GM12878 (cell line): ENCODE measurements at regions not wholly inside any gene's neighbourhood (a gene's known extent, or its start where the extent isn't known, plus 50 kb on each side); places are given as distances from the start of the nearest gene placed in this dataset.

Experiments used
- ATAC-seq: fragments of 200-7000 bp; cut with Tn5 transposase; 3 replicates; pipeline ENCODE4 v1.9.1; 2020; ENCODE audit warnings: mild to moderate bottlenecking, moderate library complexity
- BruUV-seq: library from RNA; stranded (reverse); fragments of 400-500 nt; replicated peaks from 2 replicates; lab custom pipeline; 2021; lab: Mats Ljungman, UMichigan
- CTCF ChIA-PET: fragments of 300-600 bp; sonication (Branson Sonifier 250); formaldehyde crosslinking; extraction: SDS; loops from one replicate; lab custom pipeline; 2021; ENCODE audit warnings: inconsistent platforms; lab: Yijun Ruan, JAX
- POLR2A ChIA-PET: fragments of 350-600 bp; formaldehyde crosslinking; extraction: SDS; loops from one replicate; lab custom pipeline; 2021; ENCODE audit warnings: inconsistent platforms; lab: Charles Lee
- RAD21 ChIA-PET: fragments of 300-600 bp; sonication (Branson Sonifier 250); formaldehyde crosslinking; loops from one replicate; lab custom pipeline; 2023; ENCODE audit warnings: antibody characterized with exemption; ENCODE audit not compliant: unreplicated experiment; lab: Charles Lee
- SMC1A ChIA-PET: fragments of 300-600 bp; sonication (Branson Sonifier 250); formaldehyde crosslinking; loops from one replicate; lab custom pipeline; 2023; ENCODE audit not compliant: unreplicated experiment, uncharacterized antibody; lab: Charles Lee
- DNase-seq: peaks from one replicate; pipeline ENCODE4 v3.0.0-alpha.2; 2011; ENCODE audit warnings: low read depth, low spot score
- FAIRE-seq: peaks from 3 replicates; lab custom pipeline; 2011; peaks lifted over from hg19 to GRCh38; lab: Jason Lieb, UNC
- H2AFZ ChIP-seq: 2 replicates; pipeline ENCODE4 v1.6.0; 2011; ENCODE audit warnings: low read depth, low read length, control low read depth; ENCODE audit not compliant: control insufficient read depth
- H3K27ac ChIP-seq: 2 replicates; pipeline ENCODE4 v1.5.1; 2011; ENCODE audit warnings: control low read depth; ENCODE audit not compliant: control insufficient read depth, insufficient read depth
- H3K27me3 ChIP-seq, 2 experiments: replicated peaks in 1 of 2; 2 replicates each; pipeline versions ENCODE4 v1.6.0 to v1.6.1; 2011; ENCODE audit warnings: low read length in 1 of 2; ENCODE audit not compliant: control insufficient read depth in 2 of 2, insufficient read depth in 2 of 2
- H3K36me3 ChIP-seq, 2 experiments: 2 replicates each; pipeline ENCODE4 v1.5.1; 2011; ENCODE audit warnings: low read length in 1 of 2; ENCODE audit not compliant: control insufficient read depth in 2 of 2, insufficient read depth in 2 of 2
- H3K4me1 ChIP-seq: 2 replicates; pipeline ENCODE4 v1.6.1; 2011; ENCODE audit warnings: mild to moderate bottlenecking, low read length, moderate library complexity, mixed read lengths; ENCODE audit not compliant: control insufficient read depth, insufficient read depth
- H3K4me2 ChIP-seq: 2 replicates; pipeline ENCODE4 v1.6.0; 2011; ENCODE audit warnings: control low read depth; ENCODE audit not compliant: control insufficient read depth, insufficient read depth
- H3K4me3 ChIP-seq: fragments of 200-600 bp; sonication (generic); 2 replicates; pipeline ENCODE4 v1.5.1; 2016
- H3K79me2 ChIP-seq: 2 replicates; pipeline ENCODE4 v1.6.0; 2011; ENCODE audit warnings: low read length; ENCODE audit not compliant: control insufficient read depth, insufficient read depth
- H3K9ac ChIP-seq: 2 replicates; pipeline ENCODE4 v1.8.0; 2011; ENCODE audit warnings: low read length, control low read depth, mixed read lengths; ENCODE audit not compliant: control insufficient read depth, insufficient read depth
- H3K9me3 ChIP-seq: replicated peaks from 3 replicates; pipeline ENCODE4 v1.5.1; 2011; ENCODE audit warnings: mild to moderate bottlenecking, low read length; ENCODE audit not compliant: control insufficient read depth, insufficient read depth
- H4K20me1 ChIP-seq: 2 replicates; pipeline ENCODE4 v1.6.0; 2011; ENCODE audit not compliant: control insufficient read depth, insufficient read depth
- BCLAF1 ChIP-seq: fragments of 450-650 bp; IDR thresholded peaks from 2 replicates; pipeline ENCODE4 v1.6.1; 2017; ENCODE audit warnings: antibody characterized with exemption, mild to moderate bottlenecking, moderate library complexity
- CREB1 ChIP-seq: IDR thresholded peaks from 2 replicates; pipeline ENCODE4 v1.6.1; 2012; ENCODE audit warnings: low read depth, mild to moderate bottlenecking, inconsistent platforms
- E2F8 ChIP-seq: fragments of 450-650 bp; IDR thresholded peaks from 2 replicates; pipeline ENCODE4 v1.6.1; 2018; ENCODE audit warnings: mild to moderate bottlenecking, low read depth, moderate library complexity; ENCODE audit not compliant: partially characterized antibody
- HDAC2 ChIP-seq: fragments of 200-600 bp; sonication (generic); IDR thresholded peaks from 2 replicates; pipeline ENCODE4 v1.6.1; 2017
- KAT2A ChIP-seq: conservative IDR thresholded peaks from 2 replicates; pipeline ENCODE4 v1.6.1; 2011; ENCODE audit warnings: low read depth, low read length; ENCODE audit not compliant: control insufficient read depth
- KDM1A ChIP-seq: fragments of 200-600 bp; sonication (generic); IDR thresholded peaks from 2 replicates; pipeline ENCODE4 v1.6.1; 2016; ENCODE audit warnings: borderline replicate concordance
- MAX ChIP-seq: IDR thresholded peaks from 2 replicates; pipeline ENCODE4 v1.6.1; 2012; ENCODE audit warnings: low read depth, low read length, improper control_type of control experiment
- NBN ChIP-seq: fragments of 450-650 bp; IDR thresholded peaks from 2 replicates; pipeline ENCODE4 v1.6.1; 2016
- POLR2AphosphoS2 ChIP-seq: IDR thresholded peaks from 2 replicates; pipeline ENCODE4 v1.6.1; 2011; ENCODE audit warnings: low read depth, mild to moderate bottlenecking, low read length, improper control_type of control experiment, moderate library complexity
- POU2F2 ChIP-seq: IDR thresholded peaks from 3 replicates; pipeline ENCODE4 v1.6.1; 2011; ENCODE audit warnings: low read depth, mild to moderate bottlenecking, low read length, borderline replicate concordance
- ZNF274 ChIP-seq: IDR thresholded peaks from one replicate; pipeline ENCODE4 v1.8.0; 2011; ENCODE audit not compliant: insufficient read length, insufficient read depth
- WGBS: methylation state at CpG from one replicate; pipeline ENCODE4 v1.1.6; 2016; ENCODE audit warnings: low lambda C conversion rate; ENCODE audit not compliant: insufficient replicate concordance, insufficient coverage; ENCODE audit errors: missing lambda C conversion rate; 5-methylcytosine and 5-hydroxymethylcytosine counted together
- in situ Hi-C: fragments of 300-500 bp; cut with MboI; formaldehyde crosslinking; loops from 9 replicates; pipeline ENCODE4 v1.14.3; 2018; ENCODE audit warnings: mixed read lengths
- intact Hi-C: fragments of 100-400 bp; cut with micrococcal nuclease; formaldehyde crosslinking; loops from one replicate; pipeline ENCODE4 v1.14.2; 2022; ENCODE audit not compliant: unreplicated experiment

- H4K20me1 ChIP-seq = no peaks in the 10 kb centered on the region
- intact Hi-C loops = no loop called here
- TF ChIP-seq NBN (no peak), BCLAF1 (no peak), MAX (no peak), KDM1A (no peak), ZNF274 (no peak), KAT2A (no peak), HDAC2 (no peak), POLR2AphosphoS2 (no peak), POU2F2 (no peak), E2F8 (no peak), CREB1 (no peak)
- 31% methylated on average over 2 of the region's 2 CpGs for WGBS
- FAIRE-seq (no peak), ATAC-seq (no peak), DNase-seq (no peak)
- ChIA-PET RAD21 (no interaction called here), POLR2A (interaction anchor here (0.5 kb wide), 1 partner anchor 45 kb away, joined by 3 read pairs; no protein-coding TSS in a partner anchor), SMC1A (no interaction called here), CTCF (interaction anchor here (0.6 kb wide), 1 partner anchor 137 kb away, joined by 3 read pairs; no protein-coding TSS in a partner anchor)
- no peak overlapping the region for H3K4me2 ChIP-seq
- H3K9ac ChIP-seq = no peak overlapping the region
- no peaks in the 10 kb centered on the region for H3K4me1 ChIP-seq
- BruUV-seq = no TSS peak
- no peaks in the 10 kb centered on the region for H3K9me3 ChIP-seq
- H3K79me2 ChIP-seq = no peaks in the 10 kb centered on the region
- in situ Hi-C loops = no loop called here
- no peak overlapping the region for H3K4me3 ChIP-seq
- H2AFZ ChIP-seq = no peak overlapping the region
- no peaks in the 10 kb centered on the region for H3K27me3 ChIP-seq
- no peaks in the 10 kb centered on the region for H3K36me3 ChIP-seq
- H3K27ac ChIP-seq = no peak overlapping the region
Measured at GRCh38 chrX:97898798-97899197, 1015.1 kb downstream of the RPA4 start.
